NT2/D1 (cell line): ENCODE measurements at regions not wholly inside any gene's neighbourhood (a gene's known extent, or its start where the extent isn't known, plus 50 kb on each side); places are given as distances from the start of the nearest gene placed in this dataset.

Experiments
- DNase-seq: peaks from one replicate; pipeline ENCODE4 v3.0.0-alpha.2; 2011; ENCODE audit warnings: low read depth, low spot score
- H3K27me3 ChIP-seq: 2 replicates; pipeline ENCODE4 v1.6.0; 2011; ENCODE audit warnings: mild to moderate bottlenecking; ENCODE audit not compliant: insufficient read length, insufficient read depth
- H3K36me3 ChIP-seq: 2 replicates; pipeline ENCODE4 v1.6.1; 2011; ENCODE audit warnings: mild to moderate bottlenecking, low read length, mixed read lengths; ENCODE audit not compliant: insufficient read depth, insufficient read length
- H3K4me1 ChIP-seq: 2 replicates; pipeline ENCODE4 v1.5.1; 2011; ENCODE audit not compliant: insufficient read depth, insufficient read length
- H3K4me3 ChIP-seq: 2 replicates; pipeline ENCODE4 v1.5.1; 2011; ENCODE audit warnings: low read depth; ENCODE audit not compliant: insufficient read length
- H3K9ac ChIP-seq: 2 replicates; pipeline ENCODE4 v1.6.0; 2011; ENCODE audit warnings: low read depth; ENCODE audit not compliant: insufficient read length
- H3K9me3 ChIP-seq: 2 replicates; pipeline ENCODE4 v1.5.1; 2011; ENCODE audit warnings: mild to moderate bottlenecking, low read length; ENCODE audit not compliant: insufficient read depth
- SUZ12 ChIP-seq: IDR thresholded peaks from 2 replicates; pipeline ENCODE4 v1.6.1; 2011; ENCODE audit not compliant: insufficient read length, insufficient read depth; ENCODE audit errors: extremely low read depth
- YY1 ChIP-seq: IDR thresholded peaks from 2 replicates; pipeline ENCODE4 v1.6.1; 2011; ENCODE audit not compliant: insufficient read length, insufficient read depth
- ZNF274 ChIP-seq: IDR thresholded peaks from 2 replicates; pipeline ENCODE4 v1.6.1; 2011; ENCODE audit warnings: mild to moderate bottlenecking, low read depth, low read length

- H3K4me3 ChIP-seq = no peak overlapping the region
- H3K9ac ChIP-seq = no peak overlapping the region
- TF ChIP-seq YY1 = no peak
- TF ChIP-seq SUZ12 = no peak
- TF ChIP-seq ZNF274 = no peak
- no peak for DNase-seq
- no peaks in the 10 kb centered on the region for H3K9me3 ChIP-seq
- no peaks in the 10 kb centered on the region for H3K27me3 ChIP-seq
- no peaks in the 10 kb centered on the region for H3K36me3 ChIP-seq
- H3K4me1 ChIP-seq = no peaks in the 10 kb centered on the region
Measured at GRCh38 chr9:80204054-80204453, 632.3 kb downstream of the TLE4 start.

- Histone ChIP-seq H3K9me3 (no peaks in the 10 kb centered on the region), H3K27me3 (no peaks in the 10 kb centered on the region), H3K36me3 (no peaks in the 10 kb centered on the region), H3K9ac (no peak overlapping the region), H3K4me1 (no peaks in the 10 kb centered on the region), H3K4me3 (no peak overlapping the region)
- DNase-seq = no peak
- TF ChIP-seq SUZ12 (no peak), ZNF274 (no peak), YY1 (no peak)
Measured at GRCh38 chr9:80197661-80198060, 625.9 kb downstream of the TLE4 start.

GRCh38 chr9:80191108-80191507, 619.3 kb downstream of the TLE4 start:
- no peak overlapping the region for H3K9ac ChIP-seq
- H3K36me3 ChIP-seq = no peaks in the 10 kb centered on the region
- H3K4me1 ChIP-seq = no peaks in the 10 kb centered on the region
- no peaks in the 10 kb centered on the region for H3K9me3 ChIP-seq
- no peaks in the 10 kb centered on the region for H3K27me3 ChIP-seq
- H3K4me3 ChIP-seq = no peak overlapping the region
- TF ChIP-seq SUZ12 = no peak
- no peak for TF ChIP-seq YY1
- TF ChIP-seq ZNF274 = no peak
- DNase-seq = no peak

GRCh38 chr9:80188579-80188978, 616.8 kb downstream of the TLE4 start:
- Histone ChIP-seq H3K9ac (no peak overlapping the region), H3K9me3 (peaks cover 8% of the 10 kb centered on the region; the same call in 1 of the 2 replicates), H3K4me3 (no peak overlapping the region), H3K4me1 (no peaks in the 10 kb centered on the region), H3K36me3 (no peaks in the 10 kb centered on the region), H3K27me3 (no peaks in the 10 kb centered on the region)
- TF ChIP-seq SUZ12 = no peak
- no peak for TF ChIP-seq YY1
- no peak for TF ChIP-seq ZNF274
- DNase-seq = no peak

GRCh38 chr9:80185112-80185738, 613.5 kb downstream of the TLE4 start:
- DNase-seq = no peak
- TF ChIP-seq SUZ12 (no peak), YY1 (no peak), ZNF274 (no peak)

GRCh38 chr9:80177949-80178480, 606.2 kb downstream of the TLE4 start:
- no peaks in the 10 kb centered on the region for H3K27me3 ChIP-seq
- no peak overlapping the region for H3K4me3 ChIP-seq
- peaks cover 40% of the 10 kb centered on the region for H3K9me3 ChIP-seq
- TF ChIP-seq YY1 (no peak), ZNF274 (no peak), SUZ12 (no peak)
- H3K4me1 ChIP-seq = no peaks in the 10 kb centered on the region
- H3K36me3 ChIP-seq = no peaks in the 10 kb centered on the region
- H3K9ac ChIP-seq = no peak overlapping the region
- DNase-seq = no peak

More at GRCh38 chr9:80185112-80185738, 613.5 kb downstream of the TLE4 start:
- H3K36me3 ChIP-seq = no peaks in the 10 kb centered on the region
- H3K9me3 ChIP-seq = peaks cover 23% of the 10 kb centered on the region
- H3K4me3 ChIP-seq = no peak overlapping the region
- H3K9ac ChIP-seq = no peak overlapping the region
- H3K27me3 ChIP-seq = no peaks in the 10 kb centered on the region
- H3K4me1 ChIP-seq = no peaks in the 10 kb centered on the region

- Histone ChIP-seq H3K36me3 (no peaks in the 10 kb centered on the region), H3K4me3 (no peak overlapping the region), H3K9me3 (peaks cover 31% of the 10 kb centered on the region), H3K27me3 (no peaks in the 10 kb centered on the region), H3K9ac (no peak overlapping the region), H3K4me1 (no peaks in the 10 kb centered on the region)
- TF ChIP-seq YY1 (no peak), SUZ12 (no peak), ZNF274 (no peak)
- DNase-seq = no peak
Measured at GRCh38 chr9:80175286-80176150, 603.8 kb downstream of the TLE4 start.
